GM12872 (cell line): ENCODE measurements at regions not wholly inside any gene's neighbourhood (a gene's known extent, or its start where the extent isn't known, plus 50 kb on each side); places are given as distances from the start of the nearest gene placed in this dataset.

Experiments
- CTCF ChIP-seq: IDR thresholded peaks from 3 replicates; pipeline ENCODE4 v1.5.1; 2011; ENCODE audit warnings: low read depth, mild to moderate bottlenecking, low read length, moderate library complexity; ENCODE audit not compliant: insufficient read depth

GRCh38 chr18:45280481-45281276 is 334.6 kb upstream of the SLC14A2 start:
- no peak for TF ChIP-seq CTCF

DNA sequence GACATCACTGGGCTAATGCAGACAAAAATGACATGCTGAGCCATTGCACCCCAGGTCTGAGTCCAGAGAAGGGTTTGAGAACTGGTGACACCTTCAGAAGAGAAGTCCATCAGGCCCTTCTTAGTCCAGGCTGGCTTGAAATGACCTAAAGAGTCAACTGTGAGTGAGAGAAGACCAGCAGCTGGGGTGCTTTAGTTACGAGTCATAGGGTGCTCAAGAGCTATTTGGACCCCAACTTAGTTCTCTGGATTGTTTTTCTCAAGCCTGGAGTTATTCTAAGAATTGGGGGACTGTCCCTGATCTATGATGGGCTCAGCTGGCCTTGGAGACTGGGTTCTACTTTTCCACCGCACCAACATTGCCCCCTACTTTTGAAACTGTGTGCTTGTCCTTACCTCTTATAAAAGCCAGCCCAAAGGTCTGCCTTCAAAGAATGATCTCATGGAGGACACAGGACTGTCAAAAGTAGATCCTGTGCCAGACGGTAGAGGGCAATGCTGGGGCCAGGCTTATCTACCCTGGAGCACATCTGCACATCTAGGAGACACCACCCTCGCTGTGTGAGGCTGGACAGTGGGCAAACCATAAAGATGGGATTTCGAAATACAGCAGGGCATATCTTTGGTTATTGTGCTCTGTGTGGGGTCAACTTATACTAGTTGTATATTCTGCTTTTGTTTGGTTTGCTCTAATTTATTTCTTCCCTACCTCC is 333.0 kb upstream of the SLC14A2 start:
- 0 out of 3 replicates have a peak, but pooled peaks have one; percentile 3 for TF ChIP-seq CTCF

GRCh38 chr18:45284174-45284573 is 331.1 kb upstream of the SLC14A2 start:
- TF ChIP-seq CTCF, result no peak

- TF ChIP-seq CTCF, result no peak
These were observed 330.4 kb upstream of the SLC14A2 start for GRCh38 chr18:45284851-45285250.

GRCh38 chr18:45285251-45285650 is 330.0 kb upstream of the SLC14A2 start:
- no peak for TF ChIP-seq CTCF

DNA sequence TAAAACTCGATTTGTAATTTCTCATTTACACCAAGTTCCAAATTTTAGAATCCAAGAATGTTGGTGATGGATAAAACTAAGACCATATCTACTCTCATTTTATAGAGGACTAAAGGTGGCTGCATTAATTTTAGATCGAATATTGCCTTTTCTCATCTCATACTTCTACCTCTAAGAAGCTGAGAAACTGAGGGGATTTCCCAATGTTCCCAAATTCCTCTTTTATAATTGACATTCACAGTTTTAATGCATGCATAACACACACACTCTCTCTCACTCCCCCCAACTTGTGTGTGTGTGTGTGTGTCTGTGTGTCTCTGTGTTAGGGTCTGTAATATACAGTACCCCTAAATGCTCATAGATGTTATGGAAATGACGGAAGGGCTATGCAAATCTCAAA is 328.8 kb upstream of the SLC14A2 start:
- TF ChIP-seq CTCF, result no peak

DNA sequence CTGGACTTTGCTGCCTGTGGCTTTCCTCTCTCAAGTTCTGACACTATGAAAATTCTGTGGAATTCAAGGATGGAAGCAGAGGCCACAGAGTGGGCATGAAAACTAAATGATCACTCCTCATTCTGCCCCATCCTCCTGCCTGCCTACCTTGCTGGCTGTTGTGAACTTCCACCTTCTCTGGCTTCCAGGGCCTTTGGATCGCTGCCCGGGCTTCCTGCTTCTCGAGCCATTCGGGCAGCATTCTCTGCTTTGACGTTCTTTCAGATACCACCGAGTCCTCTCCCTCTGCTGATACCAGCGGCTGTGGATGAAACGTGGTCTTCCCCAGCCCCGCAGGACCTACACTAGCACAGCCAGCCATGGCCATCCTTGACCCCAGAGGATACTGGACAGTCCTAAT is 327.7 kb upstream of the SLC14A2 start:
- TF ChIP-seq CTCF, result no peak
